Thyroid gland (tissue), 4 donors: ENCODE measurements at regions not wholly inside any gene's neighbourhood (a gene's known extent, or its start where the extent isn't known, plus 50 kb on each side); places are given as distances from the start of the nearest gene placed in this dataset.

Source experiments
- CTCF ChIP-seq, 6 experiments: fragments of 200-600 bp in 3 of 6; fragments of 450-650 bp in 3 of 6; sonication (generic) in 3 of 6; IDR thresholded peaks; one replicate each; pipeline ENCODE4 v1.5.1; 2016 to 2019; ENCODE audit warnings: antibody characterized with exemption in 6 of 6, mild to moderate bottlenecking in 2 of 6, inconsistent platforms in 1 of 6, moderate library complexity in 1 of 6
- POLR2A ChIP-seq, 2 donors: fragments of 450-650 bp; IDR thresholded peaks; one replicate each; pipeline ENCODE4 v1.6.1; 2017; ENCODE audit warnings: antibody characterized with exemption in 2 of 2, mild to moderate bottlenecking in 2 of 2, moderate library complexity in 1 of 2

GRCh38 chr19:32203161-32203560 is 142.2 kb upstream of the ZNF507 start:
- no peak for TF ChIP-seq CTCF (IDR thresholded peaks at IDR 0.05)
- no peak for TF ChIP-seq POLR2A (IDR thresholded peaks at IDR 0.05)
